ENCODE measurements at regions not wholly inside any gene's neighbourhood (a gene's known extent, or its start where the extent isn't known, plus 50 kb on each side); places are given as distances from the start of the nearest gene placed in this dataset.

DNA sequence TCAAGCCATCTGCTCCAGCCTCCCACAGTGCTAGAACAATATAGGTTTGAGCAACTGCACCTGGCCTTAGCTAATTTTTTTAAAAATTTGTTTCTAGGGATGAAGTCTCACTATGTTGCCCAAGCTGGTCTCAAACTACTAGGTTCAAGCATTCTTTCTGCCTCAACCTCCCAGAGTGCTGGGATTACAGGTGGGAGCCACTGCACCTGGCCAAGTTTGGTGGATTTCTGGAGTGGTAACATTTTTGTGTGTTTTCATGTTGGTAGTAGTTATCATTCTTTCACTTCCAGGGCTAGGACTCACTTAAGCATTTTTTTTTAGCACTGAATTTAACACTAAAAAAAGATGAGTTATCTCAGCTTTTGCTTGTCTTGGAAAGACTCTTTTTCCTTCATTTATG is 328.0 kb upstream of the RGS6 start:
- TF ChIP-seq EP300 (IDR thresholded peaks at IDR 0.05), result no peak
- no peak for TF ChIP-seq POLR2A (IDR thresholded peaks at IDR 0.05)
- TF ChIP-seq, protein P1, sequence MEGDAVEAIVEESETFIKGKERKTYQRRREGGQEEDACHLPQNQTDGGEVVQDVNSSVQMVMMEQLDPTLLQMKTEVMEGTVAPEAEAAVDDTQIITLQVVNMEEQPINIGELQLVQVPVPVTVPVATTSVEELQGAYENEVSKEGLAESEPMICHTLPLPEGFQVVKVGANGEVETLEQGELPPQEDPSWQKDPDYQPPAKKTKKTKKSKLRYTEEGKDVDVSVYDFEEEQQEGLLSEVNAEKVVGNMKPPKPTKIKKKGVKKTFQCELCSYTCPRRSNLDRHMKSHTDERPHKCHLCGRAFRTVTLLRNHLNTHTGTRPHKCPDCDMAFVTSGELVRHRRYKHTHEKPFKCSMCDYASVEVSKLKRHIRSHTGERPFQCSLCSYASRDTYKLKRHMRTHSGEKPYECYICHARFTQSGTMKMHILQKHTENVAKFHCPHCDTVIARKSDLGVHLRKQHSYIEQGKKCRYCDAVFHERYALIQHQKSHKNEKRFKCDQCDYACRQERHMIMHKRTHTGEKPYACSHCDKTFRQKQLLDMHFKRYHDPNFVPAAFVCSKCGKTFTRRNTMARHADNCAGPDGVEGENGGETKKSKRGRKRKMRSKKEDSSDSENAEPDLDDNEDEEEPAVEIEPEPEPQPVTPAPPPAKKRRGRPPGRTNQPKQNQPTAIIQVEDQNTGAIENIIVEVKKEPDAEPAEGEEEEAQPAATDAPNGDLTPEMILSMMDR (IDR thresholded peaks at IDR 0.05), result no peak

Measured in sigmoid colon (tissue), 4 donors.